ENCODE measurements at regions not wholly inside any gene's neighbourhood (a gene's known extent, or its start where the extent isn't known, plus 50 kb on each side); places are given as distances from the start of the nearest gene placed in this dataset.

DNA sequence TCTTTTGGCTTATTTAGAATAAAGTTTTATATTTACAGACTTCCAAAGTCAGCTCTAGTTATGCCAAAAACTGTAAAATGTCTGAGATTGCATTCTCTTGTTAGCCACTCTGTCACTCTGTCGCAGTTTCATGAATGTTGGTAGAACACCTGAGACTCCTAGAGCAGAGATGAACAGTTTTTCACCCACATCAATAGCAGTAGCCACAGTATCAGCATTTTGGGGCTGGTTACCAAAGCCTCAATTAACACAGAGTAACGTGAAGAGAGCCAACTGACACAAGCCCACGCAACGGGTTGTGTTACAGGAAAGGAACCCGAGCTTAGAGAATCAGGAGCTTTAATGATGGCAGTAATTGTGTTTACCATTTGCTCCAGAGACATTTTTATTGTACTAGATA lies 443.0 kb upstream of the SLC39A10 start:
- Histone ChIP-seq H3K4me2 (ENCODE audit: insufficient read depth, low read length) (no peak overlapping the region), H3K4me1 (ENCODE audit: control insufficient read depth, extremely low read depth, insufficient read depth, low read length) (no peaks in the 10 kb centered on the region), H2AFZ (ENCODE audit: low read depth, low read length) (no peak overlapping the region), H3K27me3 (ENCODE audit: control insufficient read depth in 2 of 2, insufficient read depth in 2 of 2, low read length in 2 of 2) (no peaks in the 10 kb centered on the region), H3K27ac (ENCODE audit: insufficient read depth, low read depth, low read length) (no peak overlapping the region), H3K9ac (replicated peaks; ENCODE audit: extremely low read depth, insufficient read depth, low read length) (no peak overlapping the region), H3K9me3 (replicated peaks; ENCODE audit: control insufficient read depth, insufficient read depth, low read length) (no peaks in the 10 kb centered on the region), H3K4me3 (replicated peaks in 1 of 3; ENCODE audit: insufficient read depth in 1 of 3, low read depth in 1 of 3, low read length in 3 of 3) (no peak overlapping the region), H3K79me2 (ENCODE audit: control insufficient read depth, insufficient read depth, low read length) (no peaks in the 10 kb centered on the region), H3K9me1 (replicated peaks; ENCODE audit: control insufficient read depth, extremely low read depth, insufficient read depth, low read length) (no peaks in the 10 kb centered on the region), H3K36me3 (ENCODE audit: control insufficient read depth in 2 of 2, extremely low read depth in 1 of 2, insufficient read depth in 2 of 2, low read length in 2 of 2) (no peaks in the 10 kb centered on the region), H4K20me1 (replicated peaks; ENCODE audit: control insufficient read depth, extremely low read depth, insufficient read depth, low read length) (no peaks in the 10 kb centered on the region)
- FAIRE-seq (no peak), DNase-seq (ENCODE audit: low read depth, low spot score) (no peak)
- TF ChIP-seq JUN (IDR thresholded peaks at IDR 0.05; ENCODE audit: borderline replicate concordance, insufficient read depth, insufficient read length, low read depth), result no peak
- no peak for TF ChIP-seq FOS (IDR thresholded peaks at IDR 0.05; ENCODE audit: borderline replicate concordance, insufficient read depth, low read length)
- TF ChIP-seq POLR2A (IDR thresholded peaks at IDR 0.05; ENCODE audit: low read depth, low read length), result no peak
- no peak for TF ChIP-seq POLR2AphosphoS5 (IDR thresholded peaks at IDR 0.05; ENCODE audit: insufficient read depth, low read depth, low read length)
- no peak for TF ChIP-seq GATA2 (IDR thresholded peaks at IDR 0.05; ENCODE audit: insufficient read depth, insufficient read length, low read depth, low read length)
- TF ChIP-seq, protein P1, sequence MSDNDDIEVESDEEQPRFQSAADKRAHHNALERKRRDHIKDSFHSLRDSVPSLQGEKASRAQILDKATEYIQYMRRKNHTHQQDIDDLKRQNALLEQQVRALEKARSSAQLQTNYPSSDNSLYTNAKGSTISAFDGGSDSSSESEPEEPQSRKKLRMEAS (IDR thresholded peaks at IDR 0.05; ENCODE audit: insufficient read depth, insufficient read length), result no peak
- TF ChIP-seq CTCF (IDR thresholded peaks at IDR 0.05; ENCODE audit: extremely low read depth in 1 of 2, insufficient read depth in 1 of 2, low read depth in 1 of 2, low read length in 2 of 2), result no peak
- TF ChIP-seq MYC (IDR thresholded peaks at IDR 0.05; ENCODE audit: low read depth, low read length), result no peak
- no peak for TF ChIP-seq EZH2 (IDR thresholded peaks at IDR 0.05; ENCODE audit: borderline replicate concordance, low read depth, low read length, severe bottlenecking)
- POLR2A ChIA-PET, result no interaction called here
- BruUV-seq (replicated peaks), result no TSS peak
- CTCF ChIA-PET, result no interaction called here
- intact Hi-C loops (cut with micrococcal nuclease), result no loop called here
- dilution Hi-C loops (cut with MboI; ENCODE audit: extremely low pct_ligation_motif_present, low sequenced_read_pairs), result no loop called here

Measured in endothelial cell of umbilical vein (primary cell).